ENCODE measurements at regions not wholly inside any gene's neighbourhood (a gene's known extent, or its start where the extent isn't known, plus 50 kb on each side); places are given as distances from the start of the nearest gene placed in this dataset.
"Not testable (repeated sequence)": the region's sequence is repeated elsewhere in the genome, so short reads cannot be mapped to it uniquely, and the experiment has no call there.

DNA sequence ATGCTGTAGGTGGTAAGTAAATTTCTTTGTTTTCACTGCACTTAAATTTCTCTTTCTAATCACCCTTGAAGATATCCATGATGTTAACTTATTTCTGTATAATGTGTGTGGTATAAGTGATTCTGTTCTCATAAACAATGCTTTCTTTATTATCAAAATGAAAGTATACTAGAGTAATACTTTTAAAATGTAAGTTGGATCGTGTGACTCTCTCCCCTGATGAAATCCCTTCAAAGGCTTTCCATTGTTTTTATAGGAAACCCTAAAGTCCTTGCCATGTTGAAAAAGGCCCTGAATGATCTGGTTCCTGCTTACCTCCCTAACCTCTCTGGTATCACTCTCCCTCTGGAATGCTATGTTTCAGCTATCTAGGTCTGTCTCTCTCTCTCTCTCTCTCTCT lies 191.1 kb upstream of the LHX8 start:
- Mint-ChIP-seq H3K27ac (ENCODE audit: unreplicated experiment) (no peak overlapping the region), H3K9me3 (peaks cover 2% of the 10 kb centered on the region), H3K36me3 (ENCODE audit: low read depth) (no peaks in the 10 kb centered on the region), H3K4me3 (no peak overlapping the region), H3K4me1 (peaks cover 7% of the 10 kb centered on the region), H3K27me3 (ENCODE audit: low read depth) (no peaks in the 10 kb centered on the region)
- TF ChIP-seq, protein P1, sequence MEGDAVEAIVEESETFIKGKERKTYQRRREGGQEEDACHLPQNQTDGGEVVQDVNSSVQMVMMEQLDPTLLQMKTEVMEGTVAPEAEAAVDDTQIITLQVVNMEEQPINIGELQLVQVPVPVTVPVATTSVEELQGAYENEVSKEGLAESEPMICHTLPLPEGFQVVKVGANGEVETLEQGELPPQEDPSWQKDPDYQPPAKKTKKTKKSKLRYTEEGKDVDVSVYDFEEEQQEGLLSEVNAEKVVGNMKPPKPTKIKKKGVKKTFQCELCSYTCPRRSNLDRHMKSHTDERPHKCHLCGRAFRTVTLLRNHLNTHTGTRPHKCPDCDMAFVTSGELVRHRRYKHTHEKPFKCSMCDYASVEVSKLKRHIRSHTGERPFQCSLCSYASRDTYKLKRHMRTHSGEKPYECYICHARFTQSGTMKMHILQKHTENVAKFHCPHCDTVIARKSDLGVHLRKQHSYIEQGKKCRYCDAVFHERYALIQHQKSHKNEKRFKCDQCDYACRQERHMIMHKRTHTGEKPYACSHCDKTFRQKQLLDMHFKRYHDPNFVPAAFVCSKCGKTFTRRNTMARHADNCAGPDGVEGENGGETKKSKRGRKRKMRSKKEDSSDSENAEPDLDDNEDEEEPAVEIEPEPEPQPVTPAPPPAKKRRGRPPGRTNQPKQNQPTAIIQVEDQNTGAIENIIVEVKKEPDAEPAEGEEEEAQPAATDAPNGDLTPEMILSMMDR (conservative IDR thresholded peaks at IDR 0.05) = no peak
- DNase-seq (ENCODE audit: low read depth, low spot score) = no peak

DNA sequence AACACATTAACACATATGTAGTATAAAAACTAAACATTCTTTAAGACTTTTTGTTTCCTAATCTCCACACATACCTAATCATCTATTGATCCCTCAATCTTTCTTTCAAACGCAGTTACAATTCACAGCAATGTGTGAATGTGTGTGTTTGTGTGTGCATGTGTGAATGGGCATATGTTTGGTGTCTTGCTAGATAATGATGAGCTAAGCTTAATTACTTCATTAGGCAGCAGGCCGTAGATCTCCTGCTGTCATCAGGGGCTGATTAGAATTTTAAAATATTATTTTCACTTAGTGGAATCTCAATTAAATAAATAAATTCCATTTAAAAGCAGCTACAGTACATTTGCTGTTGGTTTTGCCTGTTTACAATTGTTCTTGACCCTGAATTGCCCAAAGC lies 187.8 kb upstream of the LHX8 start:
- H3K4me3 Mint-ChIP-seq = no peak overlapping the region
- TF ChIP-seq, protein P1 (conservative IDR thresholded peaks at IDR 0.05) = no peak
- H3K27ac Mint-ChIP-seq (ENCODE audit: unreplicated experiment) = no peak overlapping the region
- H3K9me3 Mint-ChIP-seq = peaks cover 7% of the 10 kb centered on the region
- H3K27me3 Mint-ChIP-seq (ENCODE audit: low read depth) = no peaks in the 10 kb centered on the region
- no peaks in the 10 kb centered on the region for H3K36me3 Mint-ChIP-seq (ENCODE audit: low read depth)
- no peak for DNase-seq (ENCODE audit: low read depth, low spot score)
- H3K4me1 Mint-ChIP-seq = no peaks in the 10 kb centered on the region

DNA sequence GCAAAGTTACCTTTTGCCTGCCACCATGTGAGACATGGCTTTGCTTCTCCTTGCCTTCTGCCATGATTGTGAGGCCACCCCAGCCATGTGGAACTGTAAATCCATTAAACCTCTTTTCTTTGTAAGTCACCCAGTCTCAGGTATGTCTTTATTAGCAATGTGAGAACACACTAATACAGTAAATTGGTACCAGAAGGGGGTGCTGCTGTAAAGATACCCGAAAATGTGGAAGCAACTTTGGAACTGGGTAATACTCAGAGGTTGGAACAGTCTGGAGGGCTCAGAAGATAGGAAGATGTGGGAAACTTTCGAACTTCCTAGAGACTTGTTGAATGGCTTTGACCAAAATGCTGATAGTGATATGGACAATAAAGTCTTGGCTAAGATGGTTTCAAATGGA lies 184.8 kb upstream of the LHX8 start:
- DNase-seq (ENCODE audit: low read depth, low spot score); H3K27me3 Mint-ChIP-seq (ENCODE audit: low read depth); H3K27ac Mint-ChIP-seq (ENCODE audit: unreplicated experiment): not testable (repeated sequence)

DNA sequence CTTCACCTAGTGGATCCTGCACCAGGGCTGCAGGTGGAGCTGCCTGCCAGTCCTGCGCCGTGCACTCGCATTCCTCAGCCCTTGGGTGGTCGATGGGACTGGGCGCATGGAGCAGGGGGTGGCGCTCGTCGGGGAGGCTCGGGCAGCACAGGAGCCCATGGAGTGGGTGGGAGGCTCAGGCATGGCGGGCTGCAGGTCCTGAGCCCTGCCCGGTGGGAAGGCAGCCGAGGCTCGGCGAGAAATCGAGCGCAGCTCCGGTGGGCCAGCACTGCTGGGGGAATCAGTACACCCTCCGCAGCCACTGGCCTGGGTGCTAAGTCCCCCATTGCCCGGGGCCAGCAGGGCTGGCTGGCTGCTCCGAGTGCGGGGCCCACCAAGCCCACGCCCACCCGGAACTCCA lies 182.2 kb upstream of the LHX8 start:
- H3K9me3 Mint-ChIP-seq; H3K27ac Mint-ChIP-seq (ENCODE audit: unreplicated experiment); H3K4me1 Mint-ChIP-seq; H3K27me3 Mint-ChIP-seq (ENCODE audit: low read depth); H3K4me3 Mint-ChIP-seq; H3K36me3 Mint-ChIP-seq (ENCODE audit: low read depth); DNase-seq (ENCODE audit: low read depth, low spot score): not testable (repeated sequence)

More for the DNA sequence above, 184.8 kb upstream of the LHX8 start:
- not testable (repeated sequence) for H3K4me1 Mint-ChIP-seq; H3K9me3 Mint-ChIP-seq; H3K36me3 Mint-ChIP-seq (ENCODE audit: low read depth); H3K4me3 Mint-ChIP-seq

DNA sequence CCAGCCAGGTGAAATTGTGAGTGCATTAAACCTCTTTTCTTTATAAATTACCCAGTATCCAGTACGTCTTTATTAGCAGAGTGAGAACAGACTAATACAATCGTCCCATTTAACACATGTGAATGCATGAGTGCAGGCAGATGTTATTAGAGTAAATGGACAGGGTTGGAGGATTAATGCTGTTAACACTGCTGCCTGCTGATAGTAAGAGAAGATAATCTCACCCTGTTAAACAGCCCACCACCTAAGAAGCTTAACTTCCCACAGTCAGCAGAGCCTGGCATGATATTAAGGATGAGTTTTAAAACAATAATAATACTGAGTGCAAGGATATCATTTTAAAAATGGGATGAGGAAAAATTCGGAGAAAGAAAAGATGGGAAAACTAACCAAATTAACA lies 181.4 kb upstream of the LHX8 start:
- Mint-ChIP-seq H3K27me3 (ENCODE audit: low read depth) (no peaks in the 10 kb centered on the region), H3K27ac (ENCODE audit: unreplicated experiment) (no peak overlapping the region), H3K4me3 (no peak overlapping the region), H3K9me3 (peaks cover 4% of the 10 kb centered on the region), H3K4me1 (no peaks in the 10 kb centered on the region), H3K36me3 (ENCODE audit: low read depth) (no peaks in the 10 kb centered on the region)
- TF ChIP-seq, protein P1 (conservative IDR thresholded peaks at IDR 0.05) = no peak
- DNase-seq (ENCODE audit: low read depth, low spot score) = no peak

DNA sequence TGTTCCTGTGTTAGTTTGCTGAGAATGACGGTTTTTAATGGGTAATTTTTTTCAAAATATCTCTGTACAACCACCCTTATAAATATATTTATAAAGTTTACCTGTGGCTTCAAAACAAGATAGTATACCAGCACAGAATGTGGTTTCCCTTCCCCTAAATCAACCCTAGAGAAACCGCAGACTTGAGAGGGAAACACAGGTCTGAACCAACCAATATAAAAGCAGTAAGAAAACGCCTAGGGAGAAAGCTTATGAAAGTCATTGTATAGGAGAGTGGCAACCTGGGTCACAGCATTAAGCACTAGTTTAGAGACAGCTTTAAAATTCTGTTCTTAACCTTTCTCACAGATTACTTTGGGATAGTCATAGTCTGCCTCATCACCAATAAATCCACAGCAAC lies 180.6 kb upstream of the LHX8 start:
- Mint-ChIP-seq H3K27ac (ENCODE audit: unreplicated experiment) (no peak overlapping the region), H3K27me3 (ENCODE audit: low read depth) (no peaks in the 10 kb centered on the region), H3K9me3 (peaks cover 4% of the 10 kb centered on the region), H3K4me1 (no peaks in the 10 kb centered on the region), H3K4me3 (no peak overlapping the region), H3K36me3 (ENCODE audit: low read depth) (no peaks in the 10 kb centered on the region)
- no peak for DNase-seq (ENCODE audit: low read depth, low spot score)
- TF ChIP-seq, protein P1 (conservative IDR thresholded peaks at IDR 0.05) = no peak

DNA sequence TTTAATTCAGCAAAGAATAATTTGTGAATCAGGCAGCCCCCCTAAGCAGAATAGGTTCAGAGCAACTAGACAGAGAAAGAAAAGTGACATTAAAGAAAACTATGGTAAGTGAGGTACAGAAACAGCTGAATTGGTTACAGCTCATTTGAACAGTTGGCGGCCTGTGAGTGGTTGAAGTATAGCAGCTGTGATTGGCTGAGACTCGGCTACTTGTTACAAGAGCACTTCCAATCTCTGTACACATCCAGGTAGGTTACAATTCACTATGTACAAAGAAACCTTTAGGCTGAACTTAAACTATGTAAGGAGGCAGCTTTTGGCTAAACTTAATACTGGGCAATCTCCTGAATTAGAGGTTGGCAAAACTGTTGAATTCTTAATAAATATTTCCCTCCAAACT lies 171.1 kb upstream of the LHX8 start:
- H3K27ac Mint-ChIP-seq (ENCODE audit: unreplicated experiment) = no peak overlapping the region
- H3K27me3 Mint-ChIP-seq (ENCODE audit: low read depth) = no peaks in the 10 kb centered on the region
- no peaks in the 10 kb centered on the region for H3K4me1 Mint-ChIP-seq
- DNase-seq (ENCODE audit: low read depth, low spot score) = no peak
- no peaks in the 10 kb centered on the region for H3K9me3 Mint-ChIP-seq
- no peaks in the 10 kb centered on the region for H3K36me3 Mint-ChIP-seq (ENCODE audit: low read depth)
- no peak overlapping the region for H3K4me3 Mint-ChIP-seq
- TF ChIP-seq, protein P1 (conservative IDR thresholded peaks at IDR 0.05) = no peak
